ENCODE measurements at regions not wholly inside any gene's neighbourhood (a gene's known extent, or its start where the extent isn't known, plus 50 kb on each side); places are given as distances from the start of the nearest gene placed in this dataset.
"Not testable (repeated sequence)": the region's sequence is repeated elsewhere in the genome, so short reads cannot be mapped to it uniquely, and the experiment has no call there.

DNA sequence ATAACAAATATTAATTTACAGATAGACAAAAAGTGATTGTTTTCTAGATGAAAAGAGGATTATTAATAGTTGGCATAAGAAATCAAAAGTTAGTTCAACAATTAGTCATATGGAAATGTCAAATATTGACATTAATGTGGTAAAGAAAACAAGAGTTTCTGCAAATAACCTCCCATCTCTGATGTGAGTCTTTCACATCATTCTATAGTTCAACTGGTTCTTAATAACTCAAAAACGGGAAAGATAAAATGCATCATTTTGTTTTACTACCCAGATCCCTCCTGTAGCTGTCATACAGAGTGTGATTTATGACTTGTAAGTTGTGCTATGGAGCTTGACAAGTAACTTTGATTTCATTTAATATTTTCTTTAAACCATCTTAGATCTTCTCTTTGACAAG, 594.8 kb downstream of the ZWINT start:
- no peak for DNase-seq

GRCh38 chr10:55750458-55750857, 610.6 kb downstream of the ZWINT start:
- no peak for DNase-seq

DNA sequence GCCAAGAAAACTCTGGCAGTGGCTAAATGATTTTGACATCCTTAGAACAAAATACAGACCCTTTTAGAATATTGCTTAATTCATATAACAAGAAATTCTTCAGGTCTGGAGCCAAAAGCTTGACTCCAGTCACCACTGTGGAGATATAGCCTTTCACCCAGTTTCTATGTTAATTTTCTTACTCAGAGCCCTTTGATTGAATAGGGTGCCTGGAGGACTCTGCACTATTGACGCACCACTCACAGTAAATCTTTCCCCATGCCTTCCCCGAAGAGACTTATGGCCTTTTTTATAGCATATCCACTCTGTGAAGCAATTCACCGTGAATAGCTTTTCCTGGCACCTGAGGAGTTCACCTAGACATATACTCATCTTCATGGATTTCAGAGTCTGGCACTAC, 613.8 kb downstream of the ZWINT start:
- DNase-seq: no peak

- no peak for DNase-seq
Measured at GRCh38 chr10:55746002-55746401, 615.1 kb downstream of the ZWINT start.

GRCh38 chr10:55742487-55742886, 618.6 kb downstream of the ZWINT start:
- no peak for DNase-seq

- not testable (repeated sequence) for DNase-seq
Measured at GRCh38 chr10:55740767-55741166, 620.3 kb downstream of the ZWINT start.

- no peak for DNase-seq
Measured at GRCh38 chr10:55740110-55740509, 620.9 kb downstream of the ZWINT start.

DNA sequence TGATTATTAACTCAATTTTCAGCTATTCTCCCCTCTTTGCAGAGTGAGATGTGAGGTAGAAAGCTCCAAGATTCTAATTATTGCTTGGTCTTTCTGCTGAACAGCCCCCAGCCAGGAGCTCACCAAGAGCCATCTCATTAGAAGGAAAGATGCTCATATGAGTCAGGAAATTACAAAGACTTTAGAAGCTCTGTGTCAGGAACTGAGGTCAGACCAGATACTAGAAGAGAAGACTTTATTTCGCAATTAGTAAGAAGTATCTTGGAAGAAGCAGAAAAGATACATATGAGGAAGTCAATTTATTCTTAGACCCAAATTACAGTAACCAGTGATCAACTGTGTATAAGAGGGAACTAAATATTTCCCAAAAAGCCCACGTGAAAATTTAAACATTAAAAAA, 626.9 kb downstream of the ZWINT start:
- DNase-seq: no peak

- DNase-seq: no peak
Measured at GRCh38 chr10:55704950-55705349, 656.1 kb downstream of the ZWINT start.

DNA sequence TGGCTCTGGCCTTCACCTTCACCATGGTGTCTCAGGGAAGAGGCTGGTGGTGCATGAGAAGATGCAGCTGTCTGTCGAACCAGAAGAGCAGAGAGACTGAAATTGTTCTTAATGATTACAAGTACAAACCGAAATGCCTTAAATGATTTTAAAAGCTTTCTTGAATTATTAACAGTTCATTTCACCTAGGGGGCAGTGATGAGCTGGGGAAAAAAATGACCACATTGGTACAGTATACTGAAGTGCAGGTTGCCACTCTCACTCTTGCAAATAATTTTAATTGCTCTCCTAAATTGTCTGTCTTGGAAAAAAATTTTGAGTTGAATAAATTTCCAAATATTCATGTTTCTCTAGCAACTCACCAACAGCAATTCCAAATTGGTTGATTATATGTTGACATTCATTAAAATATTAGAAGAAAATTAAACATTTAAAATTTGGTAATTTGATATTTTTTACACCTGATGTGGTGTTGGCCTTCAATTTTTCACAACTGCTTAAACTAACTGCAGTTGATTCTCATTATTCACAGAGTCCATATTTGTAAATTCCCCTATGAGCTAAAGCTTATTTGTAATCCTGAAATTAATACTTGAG, 692.6 kb downstream of the ZWINT start:
- no peak for DNase-seq

- no peak for DNase-seq
Measured at GRCh38 chr10:55653531-55653930, 707.5 kb downstream of the ZWINT start.

GRCh38 chr10:55641601-55642000, 719.5 kb downstream of the ZWINT start:
- no peak for DNase-seq

DNA sequence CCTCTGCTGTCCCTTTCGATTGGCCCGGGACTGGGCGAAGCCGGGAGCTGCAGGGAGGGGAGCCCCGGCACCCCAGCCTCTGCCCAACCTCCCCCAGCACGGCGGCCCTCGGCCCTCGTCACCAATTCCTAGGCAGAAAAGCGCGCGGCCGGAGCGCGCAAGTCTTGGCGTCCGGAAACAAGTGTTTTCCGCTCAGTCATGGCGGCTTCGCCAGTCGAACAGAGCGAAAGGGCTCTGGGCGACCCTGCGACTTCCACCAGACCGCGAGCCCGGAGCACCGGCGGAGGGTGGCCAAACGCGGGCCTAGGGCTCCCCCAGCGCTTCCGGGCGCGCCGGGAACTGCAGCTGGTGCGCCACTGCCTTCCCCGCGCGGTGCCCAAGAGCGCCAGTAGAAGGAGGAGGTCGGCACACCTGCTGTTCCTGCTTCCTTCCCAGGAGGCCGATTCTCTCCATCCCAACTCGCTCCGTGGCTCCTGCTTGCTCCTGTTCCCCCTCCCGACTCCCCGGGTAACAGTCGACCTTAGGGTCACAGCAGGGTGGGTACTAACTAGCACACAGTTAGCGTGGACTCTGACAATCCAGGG, 729.9 kb downstream of the ZWINT start:
- peak in 44 of 58 donors; percentile 20 to 81 (median 44) for DNase-seq

DNA sequence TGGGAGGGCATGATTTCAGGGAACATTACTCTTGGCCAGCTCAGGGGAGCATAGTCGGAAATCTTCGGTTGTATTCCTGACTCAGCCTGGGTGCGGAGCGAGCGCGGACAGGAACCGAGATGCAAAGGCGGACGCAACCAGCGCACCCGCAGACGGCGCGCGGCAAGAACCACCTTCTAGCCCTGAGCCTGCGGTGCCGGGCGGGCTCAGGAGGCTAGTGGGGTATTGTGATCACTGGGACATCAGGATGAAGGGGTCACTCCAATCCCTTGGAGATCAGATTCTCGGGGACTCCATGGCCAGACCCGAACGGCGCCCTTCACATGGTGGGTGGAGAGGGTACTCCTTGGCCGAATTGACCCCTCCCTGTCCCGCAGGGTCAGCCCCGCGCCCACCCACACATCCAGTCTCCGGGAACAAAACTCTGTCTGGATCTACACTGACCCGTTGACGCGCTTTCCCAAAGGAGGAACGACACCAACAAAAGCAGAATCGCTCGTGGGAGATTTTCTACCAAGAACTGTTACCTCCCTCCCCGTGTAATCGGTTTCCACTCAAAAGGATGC, 730.5 kb downstream of the ZWINT start:
- DNase-seq: peak in 8 of 58 donors; percentile 2 to 50 (median 11)

- peak in 10 of 58 donors; percentile 4 to 50 (median 12) for DNase-seq
Measured at GRCh38 chr10:55629793-55630490, 731.1 kb downstream of the ZWINT start.

GRCh38 chr10:55628260-55628701, 732.8 kb downstream of the ZWINT start:
- peak in 21 of 58 donors; percentile 10 to 73 (median 48) for DNase-seq

DNA sequence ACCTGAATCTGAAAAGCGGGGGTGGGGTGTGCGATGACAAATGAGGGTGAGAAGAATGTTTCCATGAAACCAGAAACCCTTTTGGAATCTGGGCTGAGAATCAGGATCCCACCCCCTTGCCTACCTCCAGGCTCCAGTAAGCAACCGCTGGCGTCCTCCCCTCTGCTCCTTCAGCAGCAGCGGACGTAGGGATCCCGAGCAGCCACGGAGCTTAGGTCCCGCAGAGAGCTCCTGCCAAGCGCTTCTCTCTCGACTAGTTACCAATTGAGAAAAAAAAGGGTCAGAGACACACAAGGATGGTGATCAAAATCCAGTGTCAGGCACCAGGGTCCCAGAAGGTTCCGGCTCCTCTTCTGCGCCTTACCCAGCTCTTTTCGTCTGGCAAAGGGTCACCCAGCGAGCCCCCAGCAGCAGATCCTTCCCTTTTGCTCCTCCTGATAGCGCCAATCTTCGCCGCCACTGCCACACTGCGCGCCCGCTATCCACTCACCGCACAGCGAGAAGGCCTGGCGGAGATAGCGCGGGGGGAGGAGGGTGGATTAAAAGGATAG, 733.5 kb downstream of the ZWINT start:
- peak in 8 of 58 donors; percentile 7 to 34 (median 16) for DNase-seq

- peak in 1 of 58 donors; percentile 2 for DNase-seq
Measured at GRCh38 chr10:55601690-55602478, 759.2 kb downstream of the ZWINT start.

DNA sequence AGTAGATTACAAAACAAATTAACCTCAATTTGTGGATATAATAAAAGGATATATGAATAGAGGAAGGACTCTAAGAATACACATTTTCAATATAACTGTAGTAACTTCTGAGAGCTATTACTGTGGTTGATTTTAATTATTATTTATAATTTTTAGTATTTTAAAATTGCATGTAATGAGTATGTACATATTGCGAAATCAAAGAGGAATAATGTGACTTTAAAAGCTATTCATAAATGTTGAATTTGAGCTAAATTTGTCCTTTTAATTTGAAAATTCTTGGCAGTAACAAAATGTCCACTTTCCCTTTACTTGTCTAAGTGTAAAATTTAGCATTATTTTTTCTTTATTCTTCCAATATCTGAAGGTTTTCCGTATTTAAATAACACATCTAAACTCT, 750.6 kb upstream of the PCDH15 start:
- DNase-seq: no peak

DNA sequence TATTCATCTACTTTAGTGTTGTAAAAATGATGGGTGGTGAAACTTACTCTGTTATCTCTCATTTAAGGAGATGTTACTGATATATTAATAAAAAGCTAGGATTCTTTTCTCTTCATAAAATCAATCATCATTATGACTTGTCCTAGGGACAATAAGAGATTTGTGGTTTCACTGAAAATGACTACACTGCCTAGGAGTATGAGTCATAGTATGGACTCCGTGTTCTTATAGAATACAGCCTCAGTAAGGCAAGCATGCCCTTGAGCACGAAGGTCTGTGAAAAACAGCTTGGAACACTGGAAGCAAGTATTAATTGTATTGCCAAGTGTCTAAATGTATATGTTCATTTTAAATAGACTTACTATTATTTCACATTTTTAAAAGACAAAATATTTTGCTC, 749.2 kb upstream of the PCDH15 start:
- DNase-seq: no peak

GRCh38 chr10:55537497-55537896, 736.5 kb upstream of the PCDH15 start:
- DNase-seq: not testable (repeated sequence)

Data from anterior cingulate cortex (tissue), 58 donors.